Transverse colon (tissue), 3 donors: ENCODE measurements at regions not wholly inside any gene's neighbourhood (a gene's known extent, or its start where the extent isn't known, plus 50 kb on each side); places are given as distances from the start of the nearest gene placed in this dataset.

Experiments used
- POLR2A ChIP-seq: fragments of 450-650 bp; IDR thresholded peaks from one replicate; pipeline ENCODE4 v1.6.1; 2016; ENCODE audit warnings: antibody characterized with exemption, mild to moderate bottlenecking, moderate library complexity
- TF ChIP-seq, protein P1 (sequence below), 5 experiments: fragments of 200-600 bp in 3 of 5; fragments of 450-650 bp in 2 of 5; sonication (generic) in 3 of 5; IDR thresholded peaks; 1 replicate in 2 of 5; 2 replicates in 3 of 5; pipeline ENCODE4 v1.5.1; 2016 to 2017; ENCODE audit warnings: antibody characterized with exemption in 5 of 5, inconsistent platforms in 3 of 5, mild to moderate bottlenecking in 2 of 5, moderate library complexity in 1 of 5

DNA sequence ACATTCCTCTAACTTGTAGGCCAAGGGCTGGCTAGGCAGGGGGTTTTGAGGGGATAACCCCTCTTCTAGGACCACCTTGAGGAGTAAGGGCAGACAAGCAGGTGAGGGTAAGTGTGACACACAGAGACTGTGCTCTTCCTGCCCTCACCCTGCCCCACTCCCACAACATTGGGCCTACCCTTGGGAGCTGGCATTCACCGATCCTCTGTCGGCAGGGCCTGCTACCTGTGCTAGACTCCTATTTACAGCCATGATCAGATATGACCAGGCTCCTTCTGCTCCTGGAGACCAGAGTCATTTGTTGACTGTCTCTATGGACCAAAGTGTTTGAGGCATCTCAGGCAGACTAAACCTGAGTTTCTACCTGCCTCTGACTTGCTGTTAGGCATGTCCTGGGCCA lies 68.3 kb downstream of the SYF2 start:
- TF ChIP-seq POLR2A = no peak
- TF ChIP-seq, protein P1, sequence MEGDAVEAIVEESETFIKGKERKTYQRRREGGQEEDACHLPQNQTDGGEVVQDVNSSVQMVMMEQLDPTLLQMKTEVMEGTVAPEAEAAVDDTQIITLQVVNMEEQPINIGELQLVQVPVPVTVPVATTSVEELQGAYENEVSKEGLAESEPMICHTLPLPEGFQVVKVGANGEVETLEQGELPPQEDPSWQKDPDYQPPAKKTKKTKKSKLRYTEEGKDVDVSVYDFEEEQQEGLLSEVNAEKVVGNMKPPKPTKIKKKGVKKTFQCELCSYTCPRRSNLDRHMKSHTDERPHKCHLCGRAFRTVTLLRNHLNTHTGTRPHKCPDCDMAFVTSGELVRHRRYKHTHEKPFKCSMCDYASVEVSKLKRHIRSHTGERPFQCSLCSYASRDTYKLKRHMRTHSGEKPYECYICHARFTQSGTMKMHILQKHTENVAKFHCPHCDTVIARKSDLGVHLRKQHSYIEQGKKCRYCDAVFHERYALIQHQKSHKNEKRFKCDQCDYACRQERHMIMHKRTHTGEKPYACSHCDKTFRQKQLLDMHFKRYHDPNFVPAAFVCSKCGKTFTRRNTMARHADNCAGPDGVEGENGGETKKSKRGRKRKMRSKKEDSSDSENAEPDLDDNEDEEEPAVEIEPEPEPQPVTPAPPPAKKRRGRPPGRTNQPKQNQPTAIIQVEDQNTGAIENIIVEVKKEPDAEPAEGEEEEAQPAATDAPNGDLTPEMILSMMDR (IDR thresholded peaks at IDR 0.05) = no peak
